ENCODE measurements at regions not wholly inside any gene's neighbourhood (a gene's known extent, or its start where the extent isn't known, plus 50 kb on each side); places are given as distances from the start of the nearest gene placed in this dataset.
"Not testable (repeated sequence)": the region's sequence is repeated elsewhere in the genome, so short reads cannot be mapped to it uniquely, and the experiment has no call there.

GRCh38 chr9:89949111-89949510 is 344.3 kb downstream of the GADD45G start:
- no peak for TF ChIP-seq POLR2AphosphoS5 (IDR thresholded peaks at IDR 0.05)
- TF ChIP-seq POLR2A (IDR thresholded peaks at IDR 0.05): no peak
- no peaks in the 10 kb centered on the region for H3K9me3 ChIP-seq
- H3K36me3 ChIP-seq: no peaks in the 10 kb centered on the region
- H3K27me3 ChIP-seq: no peaks in the 10 kb centered on the region
- H3K4me1 ChIP-seq: no peaks in the 10 kb centered on the region
- intact Hi-C loops (cut with DNase I; ENCODE audit: low total_unique reads): no loop called here
- no peak for DNase-seq (ENCODE audit: low spot score in 2 of 2)
- H3K27ac ChIP-seq: no peak overlapping the region
- no peak overlapping the region for H3K4me3 ChIP-seq

- intact Hi-C loops (cut with DNase I; ENCODE audit: low total_unique reads): no loop called here
- TF ChIP-seq POLR2A (IDR thresholded peaks at IDR 0.05): no peak
- TF ChIP-seq POLR2AphosphoS5 (IDR thresholded peaks at IDR 0.05): no peak
- TF ChIP-seq CTCF (IDR thresholded peaks at IDR 0.05): no peak
- Histone ChIP-seq H3K36me3 (no peaks in the 10 kb centered on the region), H3K9me3 (no peaks in the 10 kb centered on the region), H3K27ac (no peak overlapping the region), H3K27me3 (no peaks in the 10 kb centered on the region), H3K4me3 (no peak overlapping the region), H3K4me1 (no peaks in the 10 kb centered on the region)
- DNase-seq (ENCODE audit: low spot score in 2 of 2): no peak
These were observed 346.9 kb downstream of the GADD45G start for GRCh38 chr9:89951675-89952074.

GRCh38 chr9:89952401-89952800 is 347.6 kb downstream of the GADD45G start:
- no peaks in the 10 kb centered on the region for H3K36me3 ChIP-seq
- intact Hi-C loops (cut with DNase I; ENCODE audit: low total_unique reads): no loop called here
- H3K4me1 ChIP-seq: no peaks in the 10 kb centered on the region
- TF ChIP-seq POLR2A (IDR thresholded peaks at IDR 0.05) (no peak), POLR2AphosphoS5 (IDR thresholded peaks at IDR 0.05) (no peak), CTCF (IDR thresholded peaks at IDR 0.05) (no peak)
- H3K27ac ChIP-seq: no peak overlapping the region
- H3K4me3 ChIP-seq: no peak overlapping the region
- no peaks in the 10 kb centered on the region for H3K27me3 ChIP-seq
- DNase-seq (ENCODE audit: low spot score in 2 of 2): no peak
- no peaks in the 10 kb centered on the region for H3K9me3 ChIP-seq

GRCh38 chr9:89953263-89953662 is 348.5 kb downstream of the GADD45G start:
- H3K4me1 ChIP-seq; intact Hi-C loops (cut with DNase I; ENCODE audit: low total_unique reads); H3K4me3 ChIP-seq; H3K27ac ChIP-seq; H3K27me3 ChIP-seq; H3K9me3 ChIP-seq; DNase-seq (ENCODE audit: low spot score in 2 of 2); H3K36me3 ChIP-seq: not testable (repeated sequence)

GRCh38 chr9:89953824-89954615 is 349.2 kb downstream of the GADD45G start:
- no peak overlapping the region for H3K4me3 ChIP-seq
- TF ChIP-seq POLR2AphosphoS5 (IDR thresholded peaks at IDR 0.05) (no peak), CTCF (IDR thresholded peaks at IDR 0.05) (no peak), POLR2A (IDR thresholded peaks at IDR 0.05) (no peak)
- no peaks in the 10 kb centered on the region for H3K27me3 ChIP-seq
- intact Hi-C loops (cut with DNase I; ENCODE audit: low total_unique reads): no loop called here
- no peaks in the 10 kb centered on the region for H3K36me3 ChIP-seq
- no peaks in the 10 kb centered on the region for H3K4me1 ChIP-seq
- H3K9me3 ChIP-seq: no peaks in the 10 kb centered on the region
- no peak overlapping the region for H3K27ac ChIP-seq
- DNase-seq (ENCODE audit: low spot score in 2 of 2): no peak

- no peaks in the 10 kb centered on the region for H3K4me1 ChIP-seq
- no peak for DNase-seq (ENCODE audit: low spot score in 2 of 2)
- intact Hi-C loops (cut with DNase I; ENCODE audit: low total_unique reads): no loop called here
- no peaks in the 10 kb centered on the region for H3K9me3 ChIP-seq
- H3K36me3 ChIP-seq: no peaks in the 10 kb centered on the region
- no peak overlapping the region for H3K4me3 ChIP-seq
- no peak for TF ChIP-seq POLR2AphosphoS5 (IDR thresholded peaks at IDR 0.05)
- TF ChIP-seq POLR2A (IDR thresholded peaks at IDR 0.05): no peak
- no peak for TF ChIP-seq CTCF (IDR thresholded peaks at IDR 0.05)
- no peak overlapping the region for H3K27ac ChIP-seq
- H3K27me3 ChIP-seq: no peaks in the 10 kb centered on the region
These were observed 350.3 kb downstream of the GADD45G start for GRCh38 chr9:89955144-89955543.

All from breast epithelium (tissue), 4 donors.